CD4-positive, alpha-beta T cell treated with Interleukin-17A for 1 hour (primary cell): ENCODE measurements at regions not wholly inside any gene's neighbourhood (a gene's known extent, or its start where the extent isn't known, plus 50 kb on each side); places are given as distances from the start of the nearest gene placed in this dataset.

Experiments used
- DNase-seq: peaks from one replicate; pipeline ENCODE4 v3.0.0-alpha.2; 2020

- DNase-seq = no peak
These were observed 1211.7 kb upstream of the ACVR2A start for GRCh38 chr2:146633159-146633558.

- DNase-seq = no peak
These were observed 1212.1 kb upstream of the ACVR2A start for GRCh38 chr2:146632707-146633106.

- no peak for DNase-seq
These were observed 1220.2 kb upstream of the ACVR2A start for GRCh38 chr2:146624430-146625160.

- DNase-seq = no peak
These were observed 1221.1 kb upstream of the ACVR2A start for GRCh38 chr2:146623771-146624170.

GRCh38 chr2:146621656-146622055 lies 1223.2 kb upstream of the ACVR2A start:
- no peak for DNase-seq

GRCh38 chr2:146615778-146616177 lies 1229.1 kb upstream of the ACVR2A start:
- DNase-seq = no peak

- DNase-seq = no peak
These were observed 1236.3 kb upstream of the ACVR2A start for GRCh38 chr2:146608490-146608889.

GRCh38 chr2:146604521-146604920 lies 1240.3 kb upstream of the ACVR2A start:
- no peak for DNase-seq

- DNase-seq = no peak
These were observed 1242.0 kb upstream of the ACVR2A start for GRCh38 chr2:146602856-146603255.

GRCh38 chr2:146602383-146602782 lies 1242.4 kb upstream of the ACVR2A start:
- DNase-seq = no peak

GRCh38 chr2:146598791-146599190 lies 1246.0 kb upstream of the ACVR2A start:
- no peak for DNase-seq

- no peak for DNase-seq
These were observed 1247.5 kb upstream of the ACVR2A start for GRCh38 chr2:146597291-146597690.

GRCh38 chr2:146591908-146592307 lies 1252.9 kb upstream of the ACVR2A start:
- no peak for DNase-seq

- DNase-seq = no peak
These were observed 1257.5 kb upstream of the ACVR2A start for GRCh38 chr2:146587291-146587713.

GRCh38 chr2:146584316-146584715 lies 1260.5 kb upstream of the ACVR2A start:
- no peak for DNase-seq

- DNase-seq = no peak
These were observed 1265.5 kb upstream of the ACVR2A start for GRCh38 chr2:146579147-146579930.

- DNase-seq = no peak
These were observed 1268.3 kb upstream of the ACVR2A start for GRCh38 chr2:146576339-146577111.

GRCh38 chr2:146572598-146572997 lies 1272.2 kb upstream of the ACVR2A start:
- no peak for DNase-seq

GRCh38 chr2:146561996-146562395 lies 1282.8 kb upstream of the ACVR2A start:
- no peak for DNase-seq

- DNase-seq = no peak
These were observed 1297.6 kb upstream of the ACVR2A start for GRCh38 chr2:146547236-146547635.

- DNase-seq = no peak
These were observed 1300.1 kb upstream of the ACVR2A start for GRCh38 chr2:146544701-146545100.

GRCh38 chr2:146541896-146542295 lies 1302.9 kb upstream of the ACVR2A start:
- no peak for DNase-seq

- no peak for DNase-seq
These were observed 1304.4 kb upstream of the ACVR2A start for GRCh38 chr2:146540271-146540932.
